ENCODE measurements at regions not wholly inside any gene's neighbourhood (a gene's known extent, or its start where the extent isn't known, plus 50 kb on each side); places are given as distances from the start of the nearest gene placed in this dataset.

DNA sequence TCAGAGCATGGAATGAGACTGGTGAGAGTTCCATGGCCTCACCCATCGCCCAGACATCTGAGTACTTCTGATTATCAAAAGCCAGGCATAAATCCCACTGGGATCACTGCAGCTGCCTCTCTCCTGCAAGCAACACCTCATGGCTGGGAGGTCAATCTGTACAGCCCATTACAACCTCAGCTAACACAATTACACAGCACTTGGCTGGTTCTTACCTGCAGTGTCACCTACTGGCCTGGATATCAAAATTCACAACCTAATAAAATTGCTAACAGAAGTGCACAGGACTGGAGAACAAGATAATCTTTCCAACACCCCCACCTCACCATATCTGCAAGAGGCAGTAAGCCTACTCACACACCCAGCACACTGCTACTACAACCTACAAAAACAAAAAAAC is 341.7 kb upstream of the NDST3 start:
- Histone ChIP-seq H3K27ac (ENCODE audit: low read length) (no peak overlapping the region), H3K9me3 (ENCODE audit: control insufficient read depth, insufficient read depth, low read depth, low read length) (no peaks in the 10 kb centered on the region), H3K36me3 (ENCODE audit: control insufficient read depth, insufficient read depth, low read length) (no peaks in the 10 kb centered on the region; the same call in 1 of the 2 replicates), H3K27me3 (ENCODE audit: control insufficient read depth, insufficient read depth, low read length) (no peaks in the 10 kb centered on the region), H3K4me3 (ENCODE audit: low read depth in 2 of 2, low read length in 2 of 2) (no peak overlapping the region), H3K4me1 (ENCODE audit: control insufficient read depth, insufficient read depth, low read length) (no peaks in the 10 kb centered on the region)
- no peak for ATAC-seq
- POLR2A ChIA-PET = no interaction called here
- intact Hi-C loops (cut with micrococcal nuclease; ENCODE audit: unreplicated experiment) = no loop called here
- CTCF ChIA-PET = no interaction called here
- in situ Hi-C loops (cut with HindIII; ENCODE audit: low pct_unique_long_range_greater_than_20kb, low sequenced_read_pairs) = no loop called here
- no TSS peak for BruUV-seq (replicated peaks)
- no peak for DNase-seq (ENCODE audit: low read depth, low spot score)
- TF ChIP-seq SIN3A (IDR thresholded peaks at IDR 0.05; ENCODE audit: borderline replicate concordance, insufficient read depth, low read depth, low read length) (no peak), POLR2AphosphoS5 (IDR thresholded peaks at IDR 0.05; ENCODE audit: low read depth, low read length) (no peak), TCF7L2 (IDR thresholded peaks at IDR 0.05; ENCODE audit: low read depth, low read length) (no peak)
- TF ChIP-seq, protein P1, sequence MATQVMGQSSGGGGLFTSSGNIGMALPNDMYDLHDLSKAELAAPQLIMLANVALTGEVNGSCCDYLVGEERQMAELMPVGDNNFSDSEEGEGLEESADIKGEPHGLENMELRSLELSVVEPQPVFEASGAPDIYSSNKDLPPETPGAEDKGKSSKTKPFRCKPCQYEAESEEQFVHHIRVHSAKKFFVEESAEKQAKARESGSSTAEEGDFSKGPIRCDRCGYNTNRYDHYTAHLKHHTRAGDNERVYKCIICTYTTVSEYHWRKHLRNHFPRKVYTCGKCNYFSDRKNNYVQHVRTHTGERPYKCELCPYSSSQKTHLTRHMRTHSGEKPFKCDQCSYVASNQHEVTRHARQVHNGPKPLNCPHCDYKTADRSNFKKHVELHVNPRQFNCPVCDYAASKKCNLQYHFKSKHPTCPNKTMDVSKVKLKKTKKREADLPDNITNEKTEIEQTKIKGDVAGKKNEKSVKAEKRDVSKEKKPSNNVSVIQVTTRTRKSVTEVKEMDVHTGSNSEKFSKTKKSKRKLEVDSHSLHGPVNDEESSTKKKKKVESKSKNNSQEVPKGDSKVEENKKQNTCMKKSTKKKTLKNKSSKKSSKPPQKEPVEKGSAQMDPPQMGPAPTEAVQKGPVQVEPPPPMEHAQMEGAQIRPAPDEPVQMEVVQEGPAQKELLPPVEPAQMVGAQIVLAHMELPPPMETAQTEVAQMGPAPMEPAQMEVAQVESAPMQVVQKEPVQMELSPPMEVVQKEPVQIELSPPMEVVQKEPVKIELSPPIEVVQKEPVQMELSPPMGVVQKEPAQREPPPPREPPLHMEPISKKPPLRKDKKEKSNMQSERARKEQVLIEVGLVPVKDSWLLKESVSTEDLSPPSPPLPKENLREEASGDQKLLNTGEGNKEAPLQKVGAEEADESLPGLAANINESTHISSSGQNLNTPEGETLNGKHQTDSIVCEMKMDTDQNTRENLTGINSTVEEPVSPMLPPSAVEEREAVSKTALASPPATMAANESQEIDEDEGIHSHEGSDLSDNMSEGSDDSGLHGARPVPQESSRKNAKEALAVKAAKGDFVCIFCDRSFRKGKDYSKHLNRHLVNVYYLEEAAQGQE (IDR thresholded peaks at IDR 0.05; ENCODE audit: insufficient read depth in 1 of 2, low read depth in 2 of 2, low read length in 1 of 2) = no peak
- TF ChIP-seq, protein P2, sequence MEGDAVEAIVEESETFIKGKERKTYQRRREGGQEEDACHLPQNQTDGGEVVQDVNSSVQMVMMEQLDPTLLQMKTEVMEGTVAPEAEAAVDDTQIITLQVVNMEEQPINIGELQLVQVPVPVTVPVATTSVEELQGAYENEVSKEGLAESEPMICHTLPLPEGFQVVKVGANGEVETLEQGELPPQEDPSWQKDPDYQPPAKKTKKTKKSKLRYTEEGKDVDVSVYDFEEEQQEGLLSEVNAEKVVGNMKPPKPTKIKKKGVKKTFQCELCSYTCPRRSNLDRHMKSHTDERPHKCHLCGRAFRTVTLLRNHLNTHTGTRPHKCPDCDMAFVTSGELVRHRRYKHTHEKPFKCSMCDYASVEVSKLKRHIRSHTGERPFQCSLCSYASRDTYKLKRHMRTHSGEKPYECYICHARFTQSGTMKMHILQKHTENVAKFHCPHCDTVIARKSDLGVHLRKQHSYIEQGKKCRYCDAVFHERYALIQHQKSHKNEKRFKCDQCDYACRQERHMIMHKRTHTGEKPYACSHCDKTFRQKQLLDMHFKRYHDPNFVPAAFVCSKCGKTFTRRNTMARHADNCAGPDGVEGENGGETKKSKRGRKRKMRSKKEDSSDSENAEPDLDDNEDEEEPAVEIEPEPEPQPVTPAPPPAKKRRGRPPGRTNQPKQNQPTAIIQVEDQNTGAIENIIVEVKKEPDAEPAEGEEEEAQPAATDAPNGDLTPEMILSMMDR (IDR thresholded peaks at IDR 0.05) = no peak

DNA sequence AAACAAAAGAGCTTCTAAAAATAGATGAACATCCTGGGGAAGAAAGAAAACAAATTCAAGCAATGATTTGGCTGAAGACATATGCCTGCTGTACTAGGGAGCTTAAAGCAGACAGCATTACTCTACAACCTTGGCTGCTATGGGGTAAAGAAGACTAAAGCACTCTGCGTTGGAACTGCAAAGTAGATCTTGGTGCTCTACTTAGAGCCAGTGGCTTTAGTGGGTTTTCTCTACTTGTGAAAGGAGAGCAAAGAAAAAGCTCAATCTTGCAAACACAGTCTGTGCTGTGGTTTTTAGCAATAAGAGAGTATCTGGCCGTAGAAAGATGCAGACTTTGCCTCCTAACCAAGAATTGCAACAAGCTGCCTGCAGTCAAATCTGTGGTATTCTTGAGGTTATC is 334.7 kb upstream of the NDST3 start:
- no peak for DNase-seq (ENCODE audit: low read depth, low spot score)
- Histone ChIP-seq H3K27me3 (ENCODE audit: control insufficient read depth, insufficient read depth, low read length) (no peaks in the 10 kb centered on the region), H3K9me3 (ENCODE audit: control insufficient read depth, insufficient read depth, low read depth, low read length) (no peaks in the 10 kb centered on the region), H3K27ac (ENCODE audit: low read length) (no peak overlapping the region), H3K36me3 (ENCODE audit: control insufficient read depth, insufficient read depth, low read length) (no peaks in the 10 kb centered on the region), H3K4me1 (ENCODE audit: control insufficient read depth, insufficient read depth, low read length) (no peaks in the 10 kb centered on the region), H3K4me3 (ENCODE audit: low read depth in 2 of 2, low read length in 2 of 2) (no peak overlapping the region)
- in situ Hi-C loops (cut with HindIII; ENCODE audit: low pct_unique_long_range_greater_than_20kb, low sequenced_read_pairs) (no loop called here), intact Hi-C loops (cut with micrococcal nuclease; ENCODE audit: unreplicated experiment) (no loop called here)
- CTCF ChIA-PET = no interaction called here
- TF ChIP-seq, protein P1 (IDR thresholded peaks at IDR 0.05; ENCODE audit: insufficient read depth in 1 of 2, low read depth in 2 of 2, low read length in 1 of 2) = no peak
- TF ChIP-seq TCF7L2 (IDR thresholded peaks at IDR 0.05; ENCODE audit: low read depth, low read length) (no peak), POLR2AphosphoS5 (IDR thresholded peaks at IDR 0.05; ENCODE audit: low read depth, low read length) (no peak), SIN3A (IDR thresholded peaks at IDR 0.05; ENCODE audit: borderline replicate concordance, insufficient read depth, low read depth, low read length) (no peak)
- TF ChIP-seq, protein P2 (IDR thresholded peaks at IDR 0.05) = no peak
- POLR2A ChIA-PET = no interaction called here
- ATAC-seq = no peak
- no TSS peak for BruUV-seq (replicated peaks)
